ENCODE measurements at regions not wholly inside any gene's neighbourhood (a gene's known extent, or its start where the extent isn't known, plus 50 kb on each side); places are given as distances from the start of the nearest gene placed in this dataset.

GRCh38 chr5:58040846-58041245 is 419.0 kb downstream of the PLK2 start:
- Histone ChIP-seq H3K36me3 (ENCODE audit: insufficient read depth, low read length, poor library complexity, severe bottlenecking) (no peaks in the 10 kb centered on the region), H3K9me3 (ENCODE audit: low read depth, low read length, poor library complexity, severe bottlenecking) (no peaks in the 10 kb centered on the region), H3K4me1 (ENCODE audit: insufficient read depth, low read length, poor library complexity, severe bottlenecking) (no peaks in the 10 kb centered on the region), H3K4me3 (ENCODE audit: low read depth, low read length, poor library complexity, severe bottlenecking) (no peak overlapping the region), H3K27me3 (replicated peaks; ENCODE audit: insufficient read depth, low read depth, low read length, poor library complexity) (no peaks in the 10 kb centered on the region), H3K27ac (ENCODE audit: low read depth, low read length, poor library complexity, severe bottlenecking) (no peak overlapping the region)
- POLR2A ChIA-PET (ENCODE audit: low non-redundant PET) = no interaction called here
- CTCF ChIA-PET = no interaction called here
- intact Hi-C loops (cut with micrococcal nuclease; ENCODE audit: unreplicated experiment) = no loop called here
- DNase-seq (ENCODE audit: low spot score) = no peak
- no TSS peak for BruUV-seq (replicated peaks)
- TF ChIP-seq CTCF (conservative IDR thresholded peaks at IDR 0.05; ENCODE audit: low read depth, low read length) = no peak
- no peak for TF ChIP-seq EZH2 (IDR thresholded peaks at IDR 0.05; ENCODE audit: borderline replicate concordance, low read depth, low read length, poor library complexity, severe bottlenecking)

- no peaks in the 10 kb centered on the region for H3K27me3 ChIP-seq (replicated peaks; ENCODE audit: insufficient read depth, low read depth, low read length, poor library complexity)
- H3K36me3 ChIP-seq (ENCODE audit: insufficient read depth, low read length, poor library complexity, severe bottlenecking) = no peaks in the 10 kb centered on the region
- no peaks in the 10 kb centered on the region for H3K9me3 ChIP-seq (ENCODE audit: low read depth, low read length, poor library complexity, severe bottlenecking)
- no peaks in the 10 kb centered on the region for H3K4me1 ChIP-seq (ENCODE audit: insufficient read depth, low read length, poor library complexity, severe bottlenecking)
- ChIA-PET POLR2A (ENCODE audit: low non-redundant PET) (no interaction called here), CTCF (no interaction called here)
- no peak for TF ChIP-seq CTCF (conservative IDR thresholded peaks at IDR 0.05; ENCODE audit: low read depth, low read length)
- no peak for TF ChIP-seq EZH2 (IDR thresholded peaks at IDR 0.05; ENCODE audit: borderline replicate concordance, low read depth, low read length, poor library complexity, severe bottlenecking)
- no peak for DNase-seq (ENCODE audit: low spot score)
- intact Hi-C loops (cut with micrococcal nuclease; ENCODE audit: unreplicated experiment) = no loop called here
- no peak overlapping the region for H3K4me3 ChIP-seq (ENCODE audit: low read depth, low read length, poor library complexity, severe bottlenecking)
- no peak overlapping the region for H3K27ac ChIP-seq (ENCODE audit: low read depth, low read length, poor library complexity, severe bottlenecking)
- no TSS peak for BruUV-seq (replicated peaks)
Observed at GRCh38 chr5:58040044-58040443, 419.8 kb downstream of the PLK2 start.

GRCh38 chr5:58037899-58038298 is 422.0 kb downstream of the PLK2 start:
- Histone ChIP-seq H3K4me3 (ENCODE audit: low read depth, low read length, poor library complexity, severe bottlenecking) (no peak overlapping the region), H3K9me3 (ENCODE audit: low read depth, low read length, poor library complexity, severe bottlenecking) (no peaks in the 10 kb centered on the region), H3K4me1 (ENCODE audit: insufficient read depth, low read length, poor library complexity, severe bottlenecking) (no peaks in the 10 kb centered on the region), H3K27ac (ENCODE audit: low read depth, low read length, poor library complexity, severe bottlenecking) (no peak overlapping the region), H3K36me3 (ENCODE audit: insufficient read depth, low read length, poor library complexity, severe bottlenecking) (no peaks in the 10 kb centered on the region), H3K27me3 (replicated peaks; ENCODE audit: insufficient read depth, low read depth, low read length, poor library complexity) (no peaks in the 10 kb centered on the region)
- intact Hi-C loops (cut with micrococcal nuclease; ENCODE audit: unreplicated experiment) = no loop called here
- DNase-seq (ENCODE audit: low spot score) = no peak
- ChIA-PET POLR2A (ENCODE audit: low non-redundant PET) (interaction anchor here (0.7 kb wide), 1 partner anchor 10 kb away, joined by 3 read pairs; no protein-coding TSS in a partner anchor), CTCF (no interaction called here)
- BruUV-seq (replicated peaks) = no TSS peak
- TF ChIP-seq EZH2 (IDR thresholded peaks at IDR 0.05; ENCODE audit: borderline replicate concordance, low read depth, low read length, poor library complexity, severe bottlenecking) (no peak), CTCF (conservative IDR thresholded peaks at IDR 0.05; ENCODE audit: low read depth, low read length) (no peak)
